Naive B cell (primary cell): ENCODE measurements at regions not wholly inside any gene's neighbourhood (a gene's known extent, or its start where the extent isn't known, plus 50 kb on each side); places are given as distances from the start of the nearest gene placed in this dataset.

Experiments used
- ATAC-seq, 2 donors: fragments of 150-1000 bp; cut with Tn5 transposase; 2 replicates each; pipeline ENCODE4 v1.10.0; 2021; ENCODE audit warnings: low read depth in 2 of 2, mild to moderate bottlenecking in 2 of 2, moderate library complexity in 2 of 2
- DNase-seq: peaks from one replicate; pipeline ENCODE4 v3.0.0; 2022
- H3K27ac Mint-ChIP-seq, 6 donors: one replicate each; pipeline ENCODE4 v1.8.0; 2020 to 2022; ENCODE audit warnings: mild to moderate bottlenecking in 6 of 6, mixed read lengths in 6 of 6, moderate library complexity in 5 of 6, inconsistent platforms in 2 of 6
- H3K27me3 Mint-ChIP-seq, 3 donors: one replicate each; pipeline ENCODE4 v1.8.0; 2021 to 2022; ENCODE audit warnings: mixed read lengths in 3 of 3, mild to moderate bottlenecking in 1 of 3
- H3K36me3 Mint-ChIP-seq, 2 donors: one replicate each; pipeline ENCODE4 v1.8.0; 2020 to 2022; ENCODE audit warnings: mixed read lengths in 2 of 2, inconsistent platforms in 1 of 2, mild to moderate bottlenecking in 1 of 2
- H3K4me1 Mint-ChIP-seq, 3 donors: one replicate each; pipeline ENCODE4 v1.8.0; 2020 to 2022; ENCODE audit warnings: mixed read lengths in 3 of 3, inconsistent platforms in 1 of 3, mild to moderate bottlenecking in 1 of 3, moderate library complexity in 1 of 3
- H3K4me3 Mint-ChIP-seq, 8 donors: one replicate each; pipeline ENCODE4 v1.8.0; 2020 to 2022; ENCODE audit warnings: mild to moderate bottlenecking in 8 of 8, mixed read lengths in 8 of 8, moderate library complexity in 8 of 8, inconsistent platforms in 2 of 8
- H3K9me3 Mint-ChIP-seq, 7 donors: one replicate each; pipeline ENCODE4 v1.8.0; 2020 to 2022; ENCODE audit warnings: mixed read lengths in 7 of 7, mild to moderate bottlenecking in 5 of 7, inconsistent platforms in 2 of 7, moderate library complexity in 1 of 7

- Mint-ChIP-seq H3K4me3 (no peak overlapping the region), H3K4me1 (no peaks in the 10 kb centered on the region), H3K9me3 (peaks cover 0 to 5% (median 2%) of the 10 kb centered on the region in 7 donors), H3K27me3 (peaks cover 0 to 11% (median 11%) of the 10 kb centered on the region in 3 donors), H3K36me3 (no peaks in the 10 kb centered on the region), H3K27ac (no peak overlapping the region)
- no peak for DNase-seq
- no peak for ATAC-seq
Measured at GRCh38 chr1:208929575-208929974, 653.9 kb upstream of the CAMK1G start.

GRCh38 chr1:208931936-208932335, 651.6 kb upstream of the CAMK1G start:
- Mint-ChIP-seq H3K36me3 (no peaks in the 10 kb centered on the region), H3K27ac (no peak overlapping the region), H3K9me3 (peaks cover 0 to 11% (median 0%) of the 10 kb centered on the region in 7 donors), H3K27me3 (peaks cover 0 to 6% (median 0%) of the 10 kb centered on the region in 3 donors), H3K4me1 (no peaks in the 10 kb centered on the region), H3K4me3 (no peak overlapping the region)
- DNase-seq (no peak), ATAC-seq (no peak)

GRCh38 chr1:208933984-208934525, 649.5 kb upstream of the CAMK1G start:
- Mint-ChIP-seq H3K4me3 (no peak overlapping the region), H3K27ac (no peak overlapping the region), H3K9me3 (peaks cover 0 to 16% (median 0%) of the 10 kb centered on the region in 7 donors), H3K36me3 (no peaks in the 10 kb centered on the region), H3K4me1 (no peaks in the 10 kb centered on the region), H3K27me3 (peaks cover 0 to 8% (median 6%) of the 10 kb centered on the region in 3 donors)
- ATAC-seq, result no peak
- DNase-seq, result no peak

GRCh38 chr1:208934933-208935332, 648.6 kb upstream of the CAMK1G start:
- Mint-ChIP-seq H3K4me3 (no peak overlapping the region), H3K9me3 (peaks cover 0 to 16% (median 0%) of the 10 kb centered on the region in 7 donors), H3K27me3 (peaks cover 0 to 8% (median 6%) of the 10 kb centered on the region in 3 donors), H3K27ac (no peak overlapping the region), H3K4me1 (no peaks in the 10 kb centered on the region), H3K36me3 (no peaks in the 10 kb centered on the region)
- ATAC-seq (no peak), DNase-seq (no peak)

- no peak for ATAC-seq
- Mint-ChIP-seq H3K4me3 (peak overlapping the region in 1 of 8 donors; percentile 17), H3K27ac (no peak overlapping the region), H3K27me3 (peaks cover 0 to 8% (median 6%) of the 10 kb centered on the region in 3 donors), H3K36me3 (no peaks in the 10 kb centered on the region), H3K9me3 (peaks cover 0 to 16% (median 0%) of the 10 kb centered on the region in 7 donors), H3K4me1 (no peaks in the 10 kb centered on the region)
- no peak for DNase-seq
Measured at GRCh38 chr1:208935517-208936187, 647.9 kb upstream of the CAMK1G start.

- Mint-ChIP-seq H3K4me1 (no peaks in the 10 kb centered on the region), H3K27me3 (peaks cover 6 to 8% (median 7%) of the 10 kb centered on the region in 3 donors), H3K36me3 (no peaks in the 10 kb centered on the region), H3K27ac (no peak overlapping the region), H3K4me3 (no peak overlapping the region), H3K9me3 (peaks cover 0 to 12% (median 2%) of the 10 kb centered on the region in 7 donors)
- DNase-seq, result no peak
- ATAC-seq, result no peak
Measured at GRCh38 chr1:208939537-208940085, 643.9 kb upstream of the CAMK1G start.

GRCh38 chr1:208942394-208943130, 641.0 kb upstream of the CAMK1G start:
- Mint-ChIP-seq H3K36me3 (no peaks in the 10 kb centered on the region), H3K4me3 (no peak overlapping the region), H3K4me1 (no peaks in the 10 kb centered on the region), H3K27me3 (peaks cover 6 to 11% (median 8%) of the 10 kb centered on the region in 3 donors), H3K27ac (no peak overlapping the region), H3K9me3 (peaks cover 0 to 6% (median 4%) of the 10 kb centered on the region in 7 donors)
- ATAC-seq, result no peak
- DNase-seq, result no peak

- no peak for ATAC-seq
- Mint-ChIP-seq H3K27ac (no peak overlapping the region), H3K4me1 (no peaks in the 10 kb centered on the region), H3K27me3 (peaks cover 4 to 11% (median 6%) of the 10 kb centered on the region in 3 donors), H3K9me3 (peaks cover 0 to 6% (median 2%) of the 10 kb centered on the region in 7 donors), H3K4me3 (no peak overlapping the region), H3K36me3 (no peaks in the 10 kb centered on the region)
- no peak for DNase-seq
Measured at GRCh38 chr1:208943291-208943690, 640.2 kb upstream of the CAMK1G start.

GRCh38 chr1:208944981-208945451, 638.5 kb upstream of the CAMK1G start:
- peaks cover 0 to 10% (median 0%) of the 10 kb centered on the region in 7 donors for H3K9me3 Mint-ChIP-seq
- no peaks in the 10 kb centered on the region for H3K4me1 Mint-ChIP-seq
- H3K36me3 Mint-ChIP-seq, result no peaks in the 10 kb centered on the region
- DNase-seq (no peak), ATAC-seq (no peak)
- no peak overlapping the region for H3K4me3 Mint-ChIP-seq
- H3K27ac Mint-ChIP-seq, result no peak overlapping the region
- H3K27me3 Mint-ChIP-seq, result peaks cover 0 to 11% (median 6%) of the 10 kb centered on the region in 3 donors

GRCh38 chr1:208950206-208950605, 633.3 kb upstream of the CAMK1G start:
- peaks cover 0 to 10% (median 2%) of the 10 kb centered on the region in 7 donors for H3K9me3 Mint-ChIP-seq
- H3K4me3 Mint-ChIP-seq, result no peak overlapping the region
- peaks cover 0 to 4% (median 0%) of the 10 kb centered on the region in 3 donors for H3K27me3 Mint-ChIP-seq
- H3K4me1 Mint-ChIP-seq, result no peaks in the 10 kb centered on the region
- H3K36me3 Mint-ChIP-seq, result no peaks in the 10 kb centered on the region
- H3K27ac Mint-ChIP-seq, result no peak overlapping the region
- DNase-seq (no peak), ATAC-seq (no peak)

- Mint-ChIP-seq H3K9me3 (peaks cover 0 to 12% (median 3%) of the 10 kb centered on the region in 7 donors), H3K36me3 (no peaks in the 10 kb centered on the region), H3K4me3 (no peak overlapping the region), H3K27ac (no peak overlapping the region), H3K4me1 (no peaks in the 10 kb centered on the region), H3K27me3 (no peaks in the 10 kb centered on the region)
- DNase-seq, result no peak
- ATAC-seq, result no peak
Measured at GRCh38 chr1:208951026-208951525, 632.4 kb upstream of the CAMK1G start.

- H3K9me3 Mint-ChIP-seq, result peaks cover 0 to 18% (median 5%) of the 10 kb centered on the region in 7 donors
- no peaks in the 10 kb centered on the region for H3K27me3 Mint-ChIP-seq
- H3K27ac Mint-ChIP-seq, result no peak overlapping the region
- no peaks in the 10 kb centered on the region for H3K36me3 Mint-ChIP-seq
- no peak overlapping the region for H3K4me3 Mint-ChIP-seq
- H3K4me1 Mint-ChIP-seq, result no peaks in the 10 kb centered on the region
- ATAC-seq (no peak), DNase-seq (no peak)
Measured at GRCh38 chr1:208951908-208952307, 631.6 kb upstream of the CAMK1G start.

GRCh38 chr1:208962867-208963266, 620.6 kb upstream of the CAMK1G start:
- ATAC-seq (no peak), DNase-seq (no peak)
- H3K27ac Mint-ChIP-seq, result no peak overlapping the region
- H3K4me1 Mint-ChIP-seq, result no peaks in the 10 kb centered on the region
- peaks cover 11 to 34% (median 15%) of the 10 kb centered on the region in 7 donors for H3K9me3 Mint-ChIP-seq
- H3K4me3 Mint-ChIP-seq, result no peak overlapping the region
- peaks cover 8 to 17% (median 11%) of the 10 kb centered on the region in 3 donors for H3K27me3 Mint-ChIP-seq
- H3K36me3 Mint-ChIP-seq, result peaks cover 0 to 7% of the 10 kb centered on the region in 2 donors
